Vagina (tissue), 2 donors: ENCODE measurements at regions not wholly inside any gene's neighbourhood (a gene's known extent, or its start where the extent isn't known, plus 50 kb on each side); places are given as distances from the start of the nearest gene placed in this dataset.

Experiments used
- CTCF ChIP-seq, 3 experiments: fragments of 450-650 bp in 2 of 3; fragments of 200-600 bp in 1 of 3; sonication (generic) in 1 of 3; IDR thresholded peaks; one replicate each; pipeline ENCODE4 v1.5.1; 2017 to 2019; ENCODE audit warnings: antibody characterized with exemption in 3 of 3, mild to moderate bottlenecking in 2 of 3, moderate library complexity in 2 of 3
- POLR2A ChIP-seq, 2 donors: fragments of 450-650 bp; IDR thresholded peaks; one replicate each; pipeline ENCODE4 v1.6.1; 2017; ENCODE audit warnings: antibody characterized with exemption in 2 of 2, mild to moderate bottlenecking in 2 of 2, moderate library complexity in 2 of 2
- POLR2AphosphoS5 ChIP-seq, 2 donors: sonication (generic); formaldehyde crosslinking; IDR thresholded peaks; one replicate each; pipeline ENCODE4 v1.9.0; 2017; ENCODE audit warnings: antibody characterized with exemption in 2 of 2, mild to moderate bottlenecking in 2 of 2, low read depth in 1 of 2; ENCODE audit not compliant: insufficient read depth in 1 of 2

DNA sequence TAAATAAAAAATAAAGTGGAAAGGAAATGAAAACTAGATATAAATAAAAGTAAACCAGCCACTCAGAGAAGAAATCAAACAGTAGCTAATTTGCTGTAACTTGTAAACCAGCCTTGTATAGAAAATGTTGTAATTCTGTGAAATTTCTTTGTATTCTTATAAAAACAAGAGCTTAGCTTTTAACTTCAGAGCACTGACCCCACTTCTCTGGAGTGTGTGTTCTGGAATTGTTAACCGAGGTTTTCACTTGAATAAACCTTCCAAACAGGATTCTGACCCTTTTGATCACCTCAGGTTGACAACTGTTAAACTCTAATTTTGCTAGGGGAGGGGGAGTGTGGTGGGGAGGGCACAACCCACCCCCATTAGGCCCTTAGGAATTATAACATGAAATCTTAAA lies 151.9 kb upstream of the TRIM24 start:
- TF ChIP-seq POLR2A (IDR thresholded peaks at IDR 0.05) (no peak), POLR2AphosphoS5 (IDR thresholded peaks at IDR 0.05; ENCODE audit: insufficient read depth in 1 of 2, low read depth in 1 of 2) (no peak), CTCF (IDR thresholded peaks at IDR 0.05) (no peak)
